Sigmoid colon (tissue), 6 donors: ENCODE measurements at regions not wholly inside any gene's neighbourhood (a gene's known extent, or its start where the extent isn't known, plus 50 kb on each side); places are given as distances from the start of the nearest gene placed in this dataset.

Experiments
- DNase-seq: peaks from one replicate; pipeline ENCODE4 v3.0.0-alpha.2; 2019
- H3K27ac ChIP-seq, 4 donors: fragments of 200-600 bp; sonication (generic); one replicate each; pipeline ENCODE4 v1.5.1; 2016 to 2019; ENCODE audit warnings: mild to moderate bottlenecking in 1 of 4
- H3K27me3 ChIP-seq, 3 donors: fragments of 200-600 bp; sonication (generic); one replicate each; pipeline ENCODE4 v1.5.1; 2019; ENCODE audit warnings: mild to moderate bottlenecking in 1 of 3
- H3K36me3 ChIP-seq, 4 donors: fragments of 200-600 bp; sonication (generic); one replicate each; pipeline ENCODE4 v1.5.1; 2016 to 2019
- H3K4me1 ChIP-seq, 4 donors: fragments of 200-600 bp; sonication (generic); one replicate each; pipeline ENCODE4 v1.5.1; 2017 to 2019
- H3K4me3 ChIP-seq, 4 donors: fragments of 200-600 bp; sonication (generic); one replicate each; pipeline ENCODE4 v1.5.1; 2017 to 2019; ENCODE audit warnings: mild to moderate bottlenecking in 2 of 4, moderate library complexity in 1 of 4
- H3K9me3 ChIP-seq, 4 donors: fragments of 200-600 bp in 3 of 4; sonication (generic) in 3 of 4; one replicate each; pipeline versions ENCODE4 v1.5.1 to v1.6.1; 2013 to 2019
- CTCF ChIP-seq, 4 experiments: fragments of 450-650 bp in 3 of 4; fragments of 200-600 bp in 1 of 4; IDR thresholded peaks; one replicate each; pipeline ENCODE4 v1.5.1; 2016 to 2019; ENCODE audit warnings: antibody characterized with exemption in 4 of 4, mild to moderate bottlenecking in 3 of 4, moderate library complexity in 2 of 4
- EP300 ChIP-seq, 4 donors: sonication (generic); formaldehyde crosslinking; IDR thresholded peaks; one replicate each; pipeline ENCODE4 v1.6.1; 2017; ENCODE audit warnings: antibody characterized with exemption in 4 of 4
- POLR2A ChIP-seq, 2 donors: fragments of 450-650 bp; IDR thresholded peaks; one replicate each; pipeline ENCODE4 v1.6.1; 2016; ENCODE audit warnings: antibody characterized with exemption in 2 of 2, mild to moderate bottlenecking in 2 of 2, moderate library complexity in 2 of 2
- POLR2AphosphoS5 ChIP-seq, 4 donors: sonication (generic); formaldehyde crosslinking; IDR thresholded peaks; one replicate each; pipeline ENCODE4 v1.6.1; 2017; ENCODE audit warnings: antibody characterized with exemption in 4 of 4
- WGBS, 2 donors: extraction: QIAGEN DNeasy Blood & Tissue Kit; methylation state at CpG; one replicate each; pipeline ENCODE4 v1.1.7; 2013; 5-methylcytosine and 5-hydroxymethylcytosine counted together
- intact Hi-C: fragments of 100-400 bp; cut with DNase I; formaldehyde crosslinking; loops from one replicate; pipeline ENCODE4 v1.15.1; 2023
- donor health status: healthy with polysubstance abuse.
- donor health status: healthy.

GRCh38 chr2:82314836-82315472 lies 2010.4 kb upstream of the LRRTM1 start:
- DNase-seq, result no peak
- H3K36me3 ChIP-seq, result no peaks in the 10 kb centered on the region
- 67 to 69% methylated on average over 1 of the region's 1 CpG for WGBS, 2 donors
- no peaks in the 10 kb centered on the region for H3K9me3 ChIP-seq
- intact Hi-C loops, result no loop called here
- H3K27ac ChIP-seq, result no peak overlapping the region
- TF ChIP-seq POLR2A (IDR thresholded peaks at IDR 0.05) (no peak), POLR2AphosphoS5 (IDR thresholded peaks at IDR 0.05) (no peak), CTCF (IDR thresholded peaks at IDR 0.05) (no peak), EP300 (IDR thresholded peaks at IDR 0.05) (no peak)
- H3K4me3 ChIP-seq, result no peak overlapping the region
- peaks cover 0 to 10% (median 0%) of the 10 kb centered on the region in 4 donors for H3K4me1 ChIP-seq
- no peaks in the 10 kb centered on the region for H3K27me3 ChIP-seq

- intact Hi-C loops, result no loop called here
- TF ChIP-seq POLR2A (IDR thresholded peaks at IDR 0.05) (no peak), POLR2AphosphoS5 (IDR thresholded peaks at IDR 0.05) (no peak), CTCF (IDR thresholded peaks at IDR 0.05) (no peak), EP300 (IDR thresholded peaks at IDR 0.05) (no peak)
- DNase-seq, result no peak
These were observed 2003.0 kb upstream of the LRRTM1 start for GRCh38 chr2:82307511-82307910.

GRCh38 chr2:82301506-82301905 lies 1997.0 kb upstream of the LRRTM1 start:
- Histone ChIP-seq H3K36me3 (no peaks in the 10 kb centered on the region), H3K27ac (no peak overlapping the region), H3K27me3 (no peaks in the 10 kb centered on the region), H3K9me3 (no peaks in the 10 kb centered on the region), H3K4me1 (no peaks in the 10 kb centered on the region), H3K4me3 (no peak overlapping the region)
- no peak for DNase-seq
- intact Hi-C loops, result no loop called here
- WGBS, 2 donors, result 86 to 88% methylated on average over 5 of the region's 5 CpGs
- TF ChIP-seq CTCF (IDR thresholded peaks at IDR 0.05), result no peak

More at GRCh38 chr2:82307511-82307910, 2003.0 kb upstream of the LRRTM1 start:
- no peak overlapping the region for H3K27ac ChIP-seq
- no peaks in the 10 kb centered on the region for H3K36me3 ChIP-seq
- H3K4me3 ChIP-seq, result no peak overlapping the region
- no peaks in the 10 kb centered on the region for H3K27me3 ChIP-seq
- H3K4me1 ChIP-seq, result no peaks in the 10 kb centered on the region
- H3K9me3 ChIP-seq, result no peaks in the 10 kb centered on the region

GRCh38 chr2:82289446-82289845 lies 1984.9 kb upstream of the LRRTM1 start:
- TF ChIP-seq CTCF (IDR thresholded peaks at IDR 0.05) (no peak), POLR2A (IDR thresholded peaks at IDR 0.05) (no peak), EP300 (IDR thresholded peaks at IDR 0.05) (no peak), POLR2AphosphoS5 (IDR thresholded peaks at IDR 0.05) (no peak)
- 81 to 88% methylated on average over 1 of the region's 1 CpG for WGBS, 2 donors
- Histone ChIP-seq H3K4me3 (no peak overlapping the region), H3K9me3 (peaks cover 0 to 1% (median 0%) of the 10 kb centered on the region in 4 donors), H3K27ac (no peak overlapping the region), H3K4me1 (no peaks in the 10 kb centered on the region), H3K36me3 (no peaks in the 10 kb centered on the region), H3K27me3 (no peaks in the 10 kb centered on the region)
- no peak for DNase-seq
- intact Hi-C loops, result no loop called here

- WGBS, 2 donors, result 63 to 86% methylated on average over 2 of the region's 2 CpGs
- TF ChIP-seq EP300 (IDR thresholded peaks at IDR 0.05), result no peak
- no peak for TF ChIP-seq POLR2AphosphoS5 (IDR thresholded peaks at IDR 0.05)
- TF ChIP-seq POLR2A (IDR thresholded peaks at IDR 0.05), result no peak
- no peak for TF ChIP-seq CTCF (IDR thresholded peaks at IDR 0.05)
- Histone ChIP-seq H3K9me3 (no peaks in the 10 kb centered on the region), H3K4me3 (no peak overlapping the region), H3K36me3 (no peaks in the 10 kb centered on the region), H3K27ac (no peak overlapping the region), H3K27me3 (no peaks in the 10 kb centered on the region), H3K4me1 (no peaks in the 10 kb centered on the region)
- no peak for DNase-seq
- intact Hi-C loops, result no loop called here
These were observed 1978.5 kb upstream of the LRRTM1 start for GRCh38 chr2:82283075-82283474.
